NCI-H82 treated with DMSO at 0.1 percent for 48 hours (cell line): ENCODE measurements at regions not wholly inside any gene's neighbourhood (a gene's known extent, or its start where the extent isn't known, plus 50 kb on each side); places are given as distances from the start of the nearest gene placed in this dataset.

Source experiments
- DNase-seq: peaks from one replicate; lab custom pipeline; 2025; ENCODE audit not compliant: unreplicated experiment; lab: John Stamatoyannopoulos, UW

DNA sequence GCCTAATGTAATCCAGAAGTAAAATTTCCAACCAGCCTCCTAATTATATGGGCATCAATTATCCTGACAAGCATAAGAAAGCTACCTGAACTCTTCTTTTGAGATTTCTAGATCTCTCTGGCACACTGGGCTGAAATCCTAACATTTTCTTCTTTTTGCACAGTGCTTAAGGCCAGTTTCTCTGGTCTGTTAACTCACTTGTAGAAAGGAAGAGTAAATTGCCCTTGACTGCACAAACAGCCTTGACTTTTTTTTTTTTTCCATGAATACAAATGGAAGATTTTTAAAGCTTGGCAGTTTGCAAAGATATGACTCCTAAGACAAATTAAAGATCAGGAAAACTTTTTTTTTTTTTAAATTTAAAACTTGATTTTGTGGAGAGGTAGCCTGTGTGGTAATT is 291.2 kb upstream of the MON1B start:
- no peak for DNase-seq

DNA sequence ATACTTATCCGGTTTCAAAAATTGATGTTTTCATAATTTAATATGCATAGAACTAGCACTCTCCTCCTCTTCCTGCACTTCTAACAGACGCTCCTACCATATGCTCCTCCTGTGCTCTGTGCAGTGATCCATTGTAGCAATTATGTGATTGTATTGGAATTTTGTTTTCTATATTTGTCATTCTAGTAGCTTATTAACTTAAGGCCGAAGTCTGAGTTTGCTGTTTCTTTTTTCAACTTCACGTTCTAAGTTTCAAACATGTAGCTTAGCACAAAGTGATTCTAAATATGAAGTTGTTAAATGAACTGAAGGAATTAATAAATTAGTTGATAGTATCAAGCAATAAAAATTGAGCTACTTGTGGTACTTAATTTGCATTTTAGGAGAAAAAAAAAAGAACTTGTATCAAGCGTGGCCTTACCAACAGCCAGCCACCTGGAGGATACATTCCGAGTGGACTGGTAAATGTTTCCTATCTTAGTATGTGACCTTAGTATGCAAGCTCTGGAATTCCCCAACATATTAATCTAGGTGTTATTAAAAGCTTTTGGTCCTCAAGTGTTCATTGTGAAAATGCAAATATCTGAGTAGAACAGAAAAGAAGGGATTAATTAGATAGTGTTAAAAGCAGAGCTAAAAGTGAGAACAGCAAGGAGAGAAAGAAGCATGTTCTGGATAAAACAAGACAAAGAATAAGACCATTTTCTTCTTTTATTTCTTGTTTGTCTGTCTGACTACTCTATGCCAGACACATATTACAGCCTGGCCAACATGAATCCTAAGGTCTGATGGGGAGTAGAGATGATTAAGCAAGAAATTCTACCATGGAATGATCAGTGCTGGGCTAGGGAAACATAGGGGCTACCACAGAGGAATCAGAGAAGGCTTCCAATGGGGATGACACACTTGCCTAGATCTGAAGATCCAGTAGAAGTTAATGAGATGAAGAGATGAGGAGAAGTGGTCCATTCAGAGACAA is 290.4 kb upstream of the MON1B start:
- no peak for DNase-seq

DNA sequence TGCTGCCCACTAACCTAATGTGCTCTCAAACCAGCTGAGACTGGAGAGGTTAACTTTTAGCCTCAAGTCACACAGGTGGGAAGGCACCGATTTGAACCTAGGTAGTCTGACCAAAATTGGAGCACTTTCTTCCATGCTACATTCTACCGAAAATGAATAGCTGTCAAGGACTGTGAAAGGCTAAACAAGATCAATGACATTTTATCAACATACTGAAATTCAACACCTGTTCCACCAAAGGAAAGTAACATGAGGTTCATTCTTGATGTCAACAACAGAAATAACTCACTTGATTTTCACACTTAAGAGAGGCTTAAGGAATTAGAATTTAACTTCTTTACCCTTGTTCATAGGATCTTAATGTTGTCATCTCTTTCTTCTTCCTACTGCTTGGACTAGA is 284.4 kb upstream of the MON1B start:
- DNase-seq = no peak

DNA sequence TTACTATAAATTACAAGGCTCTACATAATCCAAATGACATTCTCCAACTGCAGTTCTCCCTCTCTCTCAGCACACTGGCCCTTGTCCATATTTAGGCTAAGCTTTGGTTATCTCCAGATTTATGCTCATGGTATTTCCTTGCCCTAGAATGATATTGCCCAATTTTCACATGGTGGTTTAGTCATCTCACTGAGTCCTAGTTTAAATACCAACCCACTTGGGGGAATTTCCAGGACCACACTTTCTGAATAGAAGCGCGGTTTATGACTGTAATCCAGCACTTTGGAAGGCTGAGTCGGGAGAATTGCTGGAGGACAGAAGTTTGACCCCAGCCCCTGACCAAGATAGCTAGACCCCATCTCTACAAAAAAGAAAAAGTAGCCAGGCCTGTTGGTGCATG is 280.1 kb upstream of the MON1B start:
- no peak for DNase-seq

DNA sequence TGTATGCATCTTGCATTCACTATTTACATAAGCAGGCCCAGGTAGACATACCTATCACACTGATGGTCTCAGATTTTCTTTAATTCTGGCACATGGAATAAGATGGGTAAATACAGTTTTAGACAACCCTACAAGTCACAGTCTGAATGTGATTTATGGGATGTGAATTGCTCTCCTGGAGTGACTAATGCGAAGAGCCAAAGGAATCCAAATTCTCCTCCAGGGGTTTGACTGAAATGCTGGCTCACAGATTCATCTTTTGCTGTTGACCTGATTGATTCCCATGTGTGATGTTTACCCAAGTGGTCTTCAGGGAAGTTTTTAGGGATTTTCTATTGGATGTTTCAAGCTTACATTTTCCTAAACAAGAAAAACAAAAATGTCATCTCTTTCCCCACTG is 277.9 kb upstream of the MON1B start:
- DNase-seq = no peak

DNA sequence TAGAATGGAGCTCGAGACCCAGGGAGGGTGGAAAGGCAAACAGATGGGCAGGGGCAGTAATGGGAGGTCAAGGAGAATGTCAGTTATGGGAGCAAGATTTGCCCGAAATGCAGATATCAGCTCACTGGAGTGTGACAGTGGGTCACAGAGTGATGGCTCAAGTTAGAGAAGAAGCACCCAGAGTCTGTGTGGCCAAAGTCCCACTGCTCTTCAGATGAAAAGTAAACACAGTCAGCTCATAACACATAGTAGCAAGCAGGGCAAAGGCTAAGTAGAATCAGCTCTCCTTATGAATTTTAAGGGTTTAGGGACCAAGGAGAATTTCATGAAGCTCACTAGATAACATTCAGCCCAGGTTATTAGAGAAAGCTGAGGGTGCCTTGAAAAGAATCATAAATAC is 264.9 kb upstream of the MON1B start:
- DNase-seq = no peak

DNA sequence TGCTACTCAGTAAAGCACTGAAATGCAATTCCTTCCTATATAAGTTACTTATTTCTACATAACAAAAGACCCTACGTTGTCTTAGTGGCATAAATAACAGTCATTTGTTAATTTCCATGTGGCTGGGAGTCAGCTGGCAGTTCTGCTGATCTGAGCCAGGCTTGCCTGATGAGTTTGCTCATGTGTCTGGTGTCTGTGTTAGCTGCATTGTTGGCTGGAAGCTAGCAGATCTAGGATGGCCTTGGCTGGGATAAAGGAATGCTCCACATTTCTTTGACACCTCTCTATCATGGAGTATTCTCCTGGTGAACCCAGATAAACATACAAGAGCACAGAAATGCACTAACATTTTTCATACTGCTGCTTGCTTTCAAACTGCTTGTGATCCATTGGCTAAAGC is 264.4 kb upstream of the MON1B start:
- DNase-seq = no peak

DNA sequence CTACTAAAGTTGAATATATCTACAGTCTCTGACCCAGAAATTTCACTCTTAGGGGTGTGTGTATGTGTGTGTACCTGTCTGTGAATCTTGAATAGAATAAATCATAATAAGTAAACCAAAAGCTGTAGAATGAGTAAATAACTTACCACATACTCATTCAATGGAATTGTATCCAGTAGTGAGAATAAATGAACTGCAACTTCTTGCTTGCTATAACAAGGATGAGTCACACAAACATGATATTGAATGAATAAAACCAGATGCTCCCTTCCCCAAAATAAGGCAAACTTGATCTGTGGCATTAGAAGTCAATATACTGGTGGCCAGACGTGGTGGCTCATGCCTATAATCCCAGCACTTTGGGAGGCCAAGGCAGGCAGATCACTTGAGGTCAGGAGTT is 259.8 kb upstream of the MON1B start:
- DNase-seq = no peak

DNA sequence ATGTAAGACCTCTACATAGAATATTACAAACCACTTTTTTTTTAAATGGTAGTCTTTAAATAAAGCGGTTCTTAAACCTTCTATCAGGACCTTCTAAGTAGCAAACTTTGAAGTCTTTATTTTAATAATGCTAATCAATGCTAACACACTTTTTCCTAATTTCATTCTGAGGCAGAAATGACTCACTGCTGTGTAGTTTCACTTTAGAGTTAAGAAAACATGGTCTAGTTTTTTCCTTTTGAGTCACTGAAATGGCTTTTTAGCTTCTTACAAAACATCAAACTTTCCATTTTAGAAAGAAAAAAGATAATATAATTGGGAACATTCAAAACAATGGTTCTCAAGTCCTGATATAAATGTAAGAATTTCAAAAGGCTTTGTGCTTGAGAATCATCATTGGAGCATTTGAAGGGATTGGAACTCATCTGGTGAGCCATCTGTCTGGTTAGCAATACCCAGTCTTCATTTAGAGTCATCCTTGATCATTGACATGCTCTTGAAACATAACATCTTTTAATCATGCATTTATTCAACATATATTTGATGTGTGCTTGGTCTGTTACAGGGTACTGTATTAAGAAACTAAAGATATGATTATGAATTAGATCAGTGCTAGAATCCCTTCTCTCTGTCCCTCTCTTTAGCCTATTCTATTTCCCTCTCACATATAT is 258.3 kb upstream of the MON1B start:
- DNase-seq = no peak

DNA sequence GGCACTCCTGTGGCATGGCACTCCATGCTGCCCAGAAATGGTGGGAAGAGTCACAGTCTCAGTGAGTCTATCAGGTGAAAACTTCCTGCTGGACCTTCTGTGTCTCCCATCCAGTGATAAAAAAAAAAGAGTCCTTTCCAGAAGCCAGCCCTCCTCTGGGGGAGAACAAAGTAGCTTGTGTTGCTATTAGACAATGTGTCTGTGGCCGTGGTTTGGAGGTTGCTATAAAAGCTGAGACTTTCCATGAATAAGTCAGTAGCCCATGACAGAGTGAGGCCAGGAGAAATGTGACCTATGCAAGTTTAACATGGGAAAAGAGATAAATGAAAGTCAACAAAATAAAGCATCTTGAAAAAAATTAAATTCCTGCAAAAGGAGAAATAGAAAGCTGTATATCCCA is 250.7 kb upstream of the MON1B start:
- no peak for DNase-seq

DNA sequence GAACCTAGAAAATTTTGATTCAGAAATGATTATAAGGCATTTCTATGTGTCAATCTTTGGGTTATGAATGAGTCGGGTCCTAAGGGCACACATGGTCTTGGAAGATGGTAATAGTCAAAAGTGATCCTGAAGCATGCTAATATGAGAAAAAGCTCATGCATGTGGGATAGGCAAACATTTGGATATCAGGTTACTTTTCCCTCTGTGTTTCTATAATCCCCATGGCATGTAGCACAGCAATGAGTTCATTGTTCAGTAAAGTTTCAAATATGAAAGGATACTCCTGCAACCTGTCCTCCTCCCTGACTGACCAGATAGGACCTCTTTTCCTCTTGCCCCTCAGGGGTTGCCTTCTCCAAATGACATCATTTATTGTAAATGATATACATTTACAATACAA is 249.9 kb upstream of the MON1B start:
- no peak for DNase-seq

DNA sequence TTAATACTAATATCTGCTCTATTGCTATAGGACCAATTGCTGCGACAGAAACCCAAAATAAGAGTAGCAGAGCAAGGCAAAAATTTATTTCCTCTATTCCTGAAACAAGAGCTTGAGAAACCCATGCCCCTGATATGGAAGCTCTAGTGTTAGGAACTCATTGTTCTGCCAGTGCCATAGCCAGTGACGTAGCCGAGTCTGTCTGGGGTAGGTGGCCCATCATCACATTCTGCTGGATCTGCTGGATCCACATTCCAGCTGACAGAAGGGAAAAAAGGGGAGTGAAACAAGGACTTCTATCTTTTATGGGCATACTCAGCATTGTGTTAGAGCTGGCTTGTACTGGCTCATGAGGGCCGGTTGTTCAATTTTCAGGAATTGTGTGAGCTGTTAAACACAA is 248.9 kb upstream of the MON1B start:
- DNase-seq = no peak

DNA sequence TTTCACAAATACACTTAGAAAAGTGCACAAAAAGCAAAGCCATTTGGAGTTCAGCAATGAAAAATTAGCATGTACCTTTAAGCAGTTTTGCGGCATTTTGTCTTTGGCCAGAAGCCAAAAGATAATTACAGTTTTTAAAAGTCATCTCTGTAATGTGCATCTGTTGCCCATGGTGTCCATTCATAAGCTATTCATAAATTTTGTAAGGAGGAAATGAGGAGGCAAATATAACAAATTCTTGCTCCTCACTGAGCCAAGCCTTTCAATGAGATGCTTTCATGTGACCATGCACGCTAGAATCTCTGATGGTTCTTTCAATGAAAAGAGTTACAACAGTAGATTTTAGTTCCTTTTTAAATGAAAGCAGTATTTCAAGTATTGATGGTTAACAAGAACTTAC is 247.1 kb upstream of the MON1B start:
- DNase-seq = no peak

DNA sequence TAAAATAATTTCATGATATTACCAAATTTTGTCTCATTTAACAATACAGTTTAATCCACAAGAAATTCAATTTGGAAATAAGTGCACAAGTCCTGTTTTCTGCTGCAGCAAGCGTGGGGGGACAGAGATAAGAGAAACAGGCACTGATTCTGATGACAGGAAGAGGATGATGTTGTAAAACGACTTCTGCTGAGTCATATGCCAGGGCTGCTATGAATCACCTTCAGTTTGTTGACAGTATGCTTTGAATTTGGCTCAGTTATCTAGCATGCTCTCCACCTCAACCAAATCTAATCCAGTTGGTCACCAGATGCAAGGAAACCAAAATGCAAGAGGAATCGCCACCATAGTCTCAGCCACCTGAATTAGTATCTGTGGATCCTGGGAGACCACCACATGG is 244.1 kb upstream of the MON1B start:
- no peak for DNase-seq

DNA sequence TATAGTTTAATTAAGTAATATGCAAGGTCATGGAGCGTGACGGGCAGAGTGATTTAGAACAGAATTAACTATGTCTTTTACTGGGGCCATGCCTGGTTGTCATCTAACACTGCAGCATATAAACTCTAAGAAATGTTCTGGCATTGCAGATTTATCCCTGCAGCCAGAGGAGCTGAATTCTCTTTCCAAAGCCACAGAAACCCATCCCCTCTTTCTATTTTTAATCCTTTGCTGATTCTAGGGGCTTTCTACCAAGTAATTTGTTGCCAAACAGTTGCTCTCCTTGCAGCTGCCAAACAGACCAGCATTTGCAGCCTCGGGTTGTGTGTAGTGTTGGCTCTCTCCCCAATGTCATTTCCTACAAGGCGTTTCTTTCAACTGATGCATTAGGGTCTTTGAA is 243.2 kb upstream of the MON1B start:
- no peak for DNase-seq

DNA sequence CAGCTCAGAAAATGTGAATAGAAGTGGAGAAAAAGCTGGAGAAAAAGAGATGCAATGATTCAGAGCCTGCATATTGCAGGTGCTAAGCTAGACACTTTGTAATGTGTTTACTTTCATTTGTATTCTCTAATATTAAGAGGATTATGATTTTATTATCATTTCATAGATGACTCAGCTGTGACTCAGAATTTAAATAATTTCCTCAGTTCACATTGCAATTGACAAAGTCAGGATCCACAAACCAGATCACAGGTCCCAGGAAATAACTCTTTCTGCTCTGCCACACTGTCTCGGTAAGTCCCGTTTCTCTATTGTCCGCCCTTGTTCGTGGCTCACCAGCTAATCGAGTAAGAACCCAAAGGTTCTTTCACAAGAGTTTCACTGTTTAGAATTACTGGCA is 235.4 kb upstream of the MON1B start:
- no peak for DNase-seq

DNA sequence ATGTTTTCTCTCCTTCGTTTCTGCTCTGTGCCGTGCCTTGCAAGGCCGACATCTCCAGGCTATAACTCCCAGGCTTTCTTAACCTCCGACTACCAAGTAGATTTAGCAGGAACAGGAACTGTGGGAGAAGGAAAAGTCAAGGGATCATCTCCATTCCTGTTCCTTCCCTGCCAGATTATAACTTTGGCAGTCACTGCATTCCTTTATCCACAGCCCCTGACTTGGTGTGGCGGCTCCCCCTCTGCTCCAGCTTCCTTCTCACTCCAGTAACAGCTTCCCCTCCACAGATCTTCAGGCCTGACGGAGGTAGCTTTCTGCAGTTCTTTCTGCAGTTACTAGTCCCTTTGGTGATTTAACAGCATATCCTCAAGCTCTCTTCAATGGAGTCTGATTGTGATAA is 234.6 kb upstream of the MON1B start:
- DNase-seq = no peak

DNA sequence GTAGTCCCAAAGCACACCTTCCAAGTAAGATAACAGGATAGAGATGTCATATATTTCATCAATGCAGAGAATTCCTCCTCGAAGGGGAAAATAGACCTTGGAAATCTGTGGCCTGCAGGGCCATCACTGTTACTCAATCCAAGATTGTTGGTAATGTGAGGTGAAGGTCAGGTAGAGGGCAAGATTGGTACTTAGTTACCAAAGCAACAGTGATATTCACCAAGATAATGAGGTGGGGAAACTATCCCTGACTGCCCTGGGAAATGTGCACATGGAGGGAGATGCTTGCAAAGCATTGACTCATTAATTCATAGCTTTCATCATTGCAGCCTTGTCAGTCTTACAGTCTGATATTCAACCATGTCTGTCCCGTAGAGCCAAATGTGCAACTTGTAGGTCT is 234.1 kb upstream of the MON1B start:
- DNase-seq = no peak

DNA sequence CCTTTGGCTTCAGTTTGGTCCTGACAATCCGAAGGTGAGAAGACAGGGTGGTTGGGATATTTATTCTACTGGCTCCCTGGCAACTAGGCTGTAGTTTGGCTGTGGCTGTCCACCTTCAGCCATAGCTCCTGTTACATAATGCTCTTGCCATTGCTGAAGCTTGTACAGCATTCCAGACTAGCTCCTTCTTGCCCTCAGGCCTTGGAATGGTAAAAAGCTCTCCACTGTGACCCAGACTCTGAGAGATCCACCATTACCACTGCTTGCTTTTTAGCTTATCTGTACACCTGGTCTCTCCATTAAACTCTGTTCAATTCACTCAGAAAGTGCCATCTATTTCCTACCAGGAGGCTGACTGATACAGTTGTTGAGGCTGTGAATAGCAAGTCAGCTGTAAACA is 231.8 kb upstream of the MON1B start:
- DNase-seq = no peak

DNA sequence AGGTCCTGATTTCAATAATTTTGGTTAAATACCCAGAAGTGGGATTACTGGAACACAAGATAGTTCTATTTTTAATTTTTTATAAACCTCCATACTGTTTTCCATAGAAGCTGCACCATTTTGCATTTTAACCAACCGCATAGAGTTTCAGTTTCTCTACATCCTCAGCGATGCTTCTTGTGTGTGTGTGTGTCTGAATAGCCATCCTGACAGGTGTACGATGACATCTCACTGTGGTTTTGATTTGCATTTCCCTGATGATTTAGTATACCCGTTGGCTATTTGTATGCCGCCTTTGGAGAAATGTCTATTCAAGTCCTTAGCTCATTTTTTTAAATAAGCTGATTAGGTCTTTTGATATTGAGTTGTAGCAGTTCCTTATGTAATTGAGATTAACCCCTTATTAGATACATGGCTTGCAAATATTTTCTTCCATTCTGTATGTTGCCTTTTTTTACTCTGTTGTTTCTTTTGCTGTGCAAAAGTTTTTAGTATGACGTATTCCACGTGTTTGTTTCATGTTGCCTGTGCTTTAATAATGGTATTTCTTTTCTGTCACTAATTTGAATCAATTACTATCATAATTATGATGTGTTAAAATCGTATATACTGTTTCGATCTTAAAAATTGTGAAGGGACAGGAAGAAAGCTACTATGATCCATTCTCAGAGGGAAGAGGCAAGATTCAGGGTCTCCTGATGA is 227.2 kb upstream of the MON1B start:
- no peak for DNase-seq

DNA sequence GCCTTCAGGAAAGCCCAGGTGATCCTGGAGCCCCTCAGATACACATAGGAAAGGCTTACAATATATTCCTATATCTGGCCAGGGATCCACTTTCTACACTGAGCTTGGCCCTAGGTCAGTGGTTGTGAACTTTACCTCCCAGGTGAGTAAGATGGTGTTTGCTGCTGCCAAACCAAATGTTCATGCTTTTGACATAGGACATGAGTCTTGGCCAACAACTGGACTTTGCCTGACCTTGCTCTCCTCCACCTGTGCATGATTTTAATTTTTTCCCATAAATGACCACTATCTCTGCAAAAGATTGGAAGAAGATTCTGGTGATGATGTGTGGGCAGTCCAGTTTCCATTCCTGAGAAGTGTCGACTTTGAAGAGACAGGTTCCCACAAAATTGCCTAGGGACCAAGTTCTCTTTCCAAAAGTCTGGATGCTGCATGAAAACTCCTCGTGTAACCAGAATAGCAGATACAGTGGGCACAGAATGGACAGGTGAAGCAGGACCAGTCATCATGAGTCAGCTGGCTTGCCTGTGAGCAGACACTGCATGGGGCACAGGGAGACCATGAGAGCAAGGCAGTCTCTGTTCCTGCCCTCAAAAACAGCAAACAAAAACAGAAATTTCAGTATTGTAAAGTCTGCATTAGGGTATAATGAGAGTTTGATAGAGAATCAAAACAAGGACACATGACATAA is 226.4 kb upstream of the MON1B start:
- no peak for DNase-seq
